ENCODE measurements at regions not wholly inside any gene's neighbourhood (a gene's known extent, or its start where the extent isn't known, plus 50 kb on each side); places are given as distances from the start of the nearest gene placed in this dataset.
"Not testable (repeated sequence)": the region's sequence is repeated elsewhere in the genome, so short reads cannot be mapped to it uniquely, and the experiment has no call there.

DNA sequence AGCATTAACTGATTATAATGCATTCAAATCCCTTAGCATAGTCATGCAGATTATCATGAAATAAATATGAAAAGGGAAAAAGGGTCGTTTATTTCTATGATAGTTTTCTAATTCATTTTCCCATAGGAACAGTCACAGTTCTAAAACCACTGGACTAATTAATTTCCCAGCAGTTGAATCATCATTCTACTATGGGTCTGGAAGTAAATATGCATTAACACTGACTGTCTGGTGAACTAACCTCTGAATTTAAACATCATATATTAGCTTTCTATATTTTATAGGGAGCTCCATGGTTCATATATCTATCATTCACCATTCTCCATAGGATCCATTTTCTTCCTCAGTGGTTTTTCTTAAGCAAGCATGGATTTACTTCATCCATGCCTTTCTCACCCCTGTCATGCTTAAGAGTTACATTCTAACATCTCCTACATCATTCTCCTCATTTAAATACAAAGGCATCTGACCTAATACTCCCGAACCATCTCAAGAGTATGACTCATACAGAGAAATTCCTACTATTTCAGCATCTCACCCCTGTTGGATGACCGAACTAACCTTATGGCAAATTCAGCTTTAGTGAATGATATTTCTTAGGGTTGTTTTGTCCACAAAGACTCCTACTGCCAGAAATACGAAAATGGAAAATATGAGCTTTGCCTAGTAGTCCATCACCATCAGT is 198.7 kb upstream of the ADAMTS3 start:
- no peak for DNase-seq

DNA sequence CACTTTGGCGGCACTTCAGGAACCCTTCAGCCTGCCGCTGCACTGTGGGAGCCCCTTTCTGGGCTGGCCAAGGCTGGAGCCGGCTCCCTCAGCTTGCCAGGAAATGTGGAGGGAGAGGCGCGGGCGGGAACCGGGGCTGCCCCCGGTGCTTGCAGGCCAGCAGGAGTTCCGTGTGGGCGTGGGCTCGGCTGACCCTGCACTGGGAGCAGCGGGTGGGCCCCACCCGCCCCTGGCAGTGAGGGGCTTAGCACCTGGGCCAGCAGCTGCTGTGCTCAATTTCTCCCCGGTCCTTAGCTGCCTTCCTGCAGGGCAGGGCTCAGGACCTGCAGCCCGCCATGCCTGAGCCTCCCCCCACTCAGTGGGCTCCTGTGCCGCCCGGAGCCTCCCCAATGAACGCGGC is 196.8 kb upstream of the ADAMTS3 start:
- DNase-seq: not testable (repeated sequence)

DNA sequence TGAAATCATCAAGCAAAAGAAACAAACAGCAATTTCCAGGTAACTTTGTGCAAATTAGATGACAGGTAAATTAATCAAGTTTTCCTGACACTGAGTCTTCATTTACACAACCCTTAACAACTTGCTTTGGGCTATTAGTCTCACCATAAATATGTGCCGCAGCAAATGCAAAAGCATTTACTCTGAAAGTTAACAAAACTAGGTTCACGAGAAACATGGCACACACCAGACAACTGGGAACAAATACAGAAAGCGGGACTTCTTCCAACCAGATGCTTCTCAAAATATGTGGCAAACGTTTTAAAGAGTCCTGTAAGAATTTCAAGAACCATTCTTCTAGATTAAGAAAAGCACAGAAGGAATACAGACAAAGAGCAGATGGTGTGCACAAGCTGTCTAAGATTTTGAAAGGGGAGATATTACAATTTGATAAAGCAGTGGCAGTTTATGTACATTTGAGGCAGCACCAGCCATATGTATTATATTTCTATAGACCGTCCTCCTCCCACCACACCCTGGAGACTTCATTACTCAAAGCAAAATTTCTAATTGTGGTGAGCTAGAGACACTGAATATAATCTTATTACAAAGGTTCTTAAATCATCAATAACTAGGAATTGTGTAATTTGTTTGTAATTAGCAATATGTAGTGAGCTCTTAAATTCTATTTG is 192.5 kb upstream of the ADAMTS3 start:
- no peak for DNase-seq

DNA sequence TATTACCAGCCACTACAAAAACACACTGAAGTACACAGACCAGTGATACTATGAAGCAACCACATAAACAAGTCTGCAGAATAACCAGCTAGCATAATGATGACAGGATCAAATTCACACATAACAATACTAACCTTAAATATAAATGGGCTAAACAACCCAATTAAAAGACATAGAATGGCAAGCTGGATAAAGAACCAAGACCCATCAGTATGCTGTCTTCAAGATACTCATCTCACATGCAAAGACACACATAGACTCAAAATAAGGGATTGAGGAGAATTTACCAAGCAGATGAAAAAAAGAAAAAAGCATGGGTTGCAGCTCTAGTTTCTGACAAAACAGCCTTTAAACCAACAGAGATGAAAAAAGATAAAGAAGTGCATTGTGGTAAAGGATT is 184.4 kb upstream of the ADAMTS3 start:
- not testable (repeated sequence) for DNase-seq

DNA sequence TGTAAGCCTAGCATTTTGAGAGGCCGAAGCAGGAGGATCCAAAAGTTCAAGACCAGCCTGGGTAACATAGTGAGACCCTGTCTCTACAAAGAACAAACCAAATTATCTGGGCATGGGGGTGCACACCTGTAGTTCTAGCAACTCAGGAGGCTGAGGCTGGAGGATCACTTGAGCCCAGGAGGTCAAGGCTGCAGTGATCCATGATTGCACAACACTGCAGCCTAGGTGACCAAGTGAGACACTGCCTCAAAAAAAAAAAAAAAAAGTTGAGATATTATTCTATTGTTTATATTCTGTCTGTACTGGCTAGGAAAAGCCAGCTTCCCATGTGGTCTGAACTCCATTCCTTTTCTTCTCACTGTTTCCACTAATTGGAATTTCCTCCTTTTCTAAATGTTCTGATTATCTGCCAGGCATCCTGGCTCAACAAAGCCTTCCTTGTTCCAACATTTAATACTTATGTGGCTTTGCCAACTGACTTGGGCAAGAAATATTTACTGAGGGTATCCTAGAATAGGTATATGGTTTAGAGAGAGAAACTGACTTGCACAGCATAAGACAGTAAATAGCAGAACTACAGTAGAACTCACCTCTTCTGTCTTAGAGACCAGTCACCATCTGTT is 175.2 kb upstream of the ADAMTS3 start:
- no peak for DNase-seq

DNA sequence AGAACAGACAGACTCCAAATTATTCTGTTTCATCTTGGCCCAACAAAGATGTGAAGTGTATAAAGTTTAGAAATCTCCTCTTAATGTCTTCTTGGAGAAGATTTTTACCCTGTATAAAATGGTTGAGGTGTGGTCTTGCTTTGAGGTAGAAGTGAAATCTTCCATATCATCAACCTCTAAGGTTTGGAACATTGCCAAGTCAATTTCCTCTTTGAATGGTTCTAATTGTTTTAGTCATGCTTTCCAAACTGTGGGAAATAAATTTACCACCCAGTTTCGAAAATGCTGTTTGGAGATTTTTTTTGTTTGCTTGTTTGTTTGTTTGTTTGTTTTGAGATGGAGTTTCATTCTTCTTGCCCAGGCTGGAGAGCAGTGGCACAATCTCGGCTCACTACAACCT is 174.1 kb upstream of the ADAMTS3 start:
- no peak for DNase-seq

DNA sequence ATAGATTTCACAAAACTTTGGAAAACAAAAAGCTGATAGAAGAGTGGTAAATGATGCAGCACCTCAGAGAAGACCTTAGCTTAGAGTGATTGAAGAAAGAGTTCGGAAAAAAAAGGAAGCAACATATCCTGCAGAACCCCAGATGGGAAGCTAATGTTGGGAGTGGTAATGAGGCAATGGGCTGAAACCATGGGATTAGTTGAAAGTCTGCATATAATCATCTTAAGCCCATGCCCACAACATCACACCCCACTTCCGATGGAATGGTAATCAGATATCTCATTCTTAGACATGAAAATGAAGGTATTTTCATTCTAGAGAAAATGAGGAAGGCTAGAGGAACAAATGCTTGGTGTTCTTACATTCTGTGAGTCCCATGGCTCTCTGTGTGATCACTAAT is 146.3 kb upstream of the ADAMTS3 start:
- no peak for DNase-seq

DNA sequence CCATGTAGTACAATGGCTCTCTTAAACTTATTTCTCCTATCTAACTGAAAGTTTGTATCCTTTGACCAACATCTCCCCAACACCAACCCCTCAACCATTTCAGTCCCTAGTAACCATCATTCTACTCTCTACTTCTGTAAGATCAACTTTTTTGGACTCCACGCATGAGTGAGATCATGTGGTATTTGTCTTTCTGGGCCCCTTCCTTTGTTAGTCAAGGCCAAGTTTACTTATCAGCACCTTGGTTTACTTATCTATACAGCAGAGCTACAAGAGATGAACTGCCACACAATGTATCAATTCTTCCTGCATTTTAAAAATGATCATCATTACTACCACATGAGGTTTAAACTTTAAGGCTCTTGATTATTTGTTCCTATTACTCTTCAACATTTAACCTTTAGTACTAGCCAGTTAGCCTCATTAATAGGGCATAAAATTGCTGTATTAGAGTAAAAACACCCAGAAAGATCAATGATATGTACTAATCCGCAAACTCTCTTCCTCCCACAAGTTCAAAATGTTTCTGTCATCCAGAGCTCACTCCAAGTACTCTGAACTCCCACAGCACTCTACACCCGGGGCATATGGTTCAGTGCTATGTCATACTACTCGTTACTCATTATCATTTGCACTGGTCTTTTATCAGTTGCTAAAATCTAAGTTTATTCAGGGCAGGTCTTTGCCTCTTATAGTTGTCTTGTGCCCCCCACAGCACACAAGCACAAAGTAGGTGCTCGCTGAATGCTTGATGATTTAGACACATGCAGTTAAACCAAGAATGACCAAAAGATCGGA is 145.7 kb upstream of the ADAMTS3 start:
- no peak for DNase-seq

DNA sequence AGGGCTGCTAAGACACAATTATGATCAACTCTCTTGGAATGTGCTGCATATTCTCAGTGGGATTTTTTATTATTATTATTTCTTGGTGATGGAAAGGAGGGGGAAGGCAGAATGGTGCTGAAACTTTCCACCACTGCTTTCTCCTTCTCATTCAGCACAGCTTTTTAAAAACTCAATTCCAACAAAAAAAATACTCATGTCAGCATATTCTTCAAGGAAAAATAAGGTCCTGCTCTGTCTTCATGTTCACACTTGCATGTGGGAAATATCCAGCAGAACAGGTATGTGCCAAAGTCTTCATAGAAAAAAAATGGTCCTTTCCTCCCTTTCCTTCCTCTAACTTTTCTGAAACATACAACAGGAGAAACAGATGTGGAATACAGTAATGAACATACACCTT is 144.0 kb upstream of the ADAMTS3 start:
- no peak for DNase-seq

DNA sequence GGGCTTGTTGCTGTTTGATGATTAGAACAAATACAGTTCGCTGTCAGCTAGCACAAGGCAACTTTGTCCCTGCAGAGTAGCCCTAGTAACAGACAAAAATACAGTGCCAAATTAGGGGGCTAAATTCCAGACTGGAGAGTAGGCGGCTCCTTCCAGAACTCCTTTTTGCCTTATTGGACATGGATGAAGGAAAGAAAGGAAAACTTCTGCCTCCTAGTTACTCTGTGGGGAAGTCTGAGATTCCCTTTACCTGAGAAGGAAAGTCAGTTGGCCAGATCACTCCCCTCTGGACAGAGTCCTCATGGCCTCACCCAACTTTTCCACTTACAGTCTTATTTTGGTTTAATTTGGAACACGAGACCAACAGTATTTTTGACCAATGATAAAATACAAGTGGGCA is 140.5 kb upstream of the ADAMTS3 start:
- DNase-seq: no peak

DNA sequence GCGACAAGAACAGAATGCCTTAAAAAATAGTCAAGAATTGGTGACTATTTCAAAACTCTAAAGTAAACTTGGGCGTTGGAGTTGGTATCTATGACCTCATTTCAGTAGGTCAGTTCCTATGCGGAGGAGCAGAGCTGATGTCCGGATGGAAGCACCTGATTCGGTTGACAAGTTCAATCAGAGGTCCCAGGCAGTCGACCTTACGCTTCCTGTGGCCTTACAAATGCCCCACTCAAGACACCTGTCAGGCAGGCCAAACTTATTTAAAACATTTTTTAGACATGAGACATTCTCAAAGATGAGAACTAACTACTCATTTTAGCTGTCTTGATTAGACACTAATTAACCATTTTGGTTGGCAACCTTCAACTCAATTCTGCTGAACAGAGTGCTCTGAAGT is 137.7 kb upstream of the ADAMTS3 start:
- DNase-seq: no peak

DNA sequence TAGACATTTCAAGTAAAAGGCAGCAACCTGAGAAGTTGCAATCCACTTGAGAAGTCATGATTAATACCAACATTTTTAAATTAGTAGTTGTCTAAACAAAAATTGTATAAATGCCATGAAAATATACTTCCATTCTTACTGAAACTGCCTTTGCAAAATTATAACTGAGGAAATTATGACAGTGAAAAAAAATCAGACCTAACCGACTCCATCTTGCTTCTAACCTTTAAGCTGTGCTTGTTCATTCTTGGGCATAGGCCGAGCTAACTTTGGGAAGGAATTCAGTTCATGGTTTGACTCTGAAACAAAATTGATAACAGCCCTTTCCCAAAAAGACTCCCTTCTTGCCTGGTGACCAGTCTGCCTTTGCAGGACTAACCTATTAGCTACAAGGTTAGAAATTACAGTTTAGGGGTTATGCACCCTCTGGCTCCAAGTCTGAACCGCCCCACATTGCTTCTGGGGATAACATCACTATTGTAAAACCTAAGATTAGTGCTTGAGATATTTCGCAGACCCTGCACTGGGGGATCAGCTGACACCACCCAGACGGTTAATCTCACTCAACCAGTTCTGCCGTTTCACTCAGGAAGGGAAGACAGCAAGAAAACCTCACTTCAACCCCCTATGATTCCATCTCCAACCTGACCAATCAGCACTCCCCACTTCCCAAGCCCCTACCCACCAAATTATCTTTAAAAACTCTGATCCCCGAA is 136.1 kb upstream of the ADAMTS3 start:
- DNase-seq: not testable (repeated sequence)

DNA sequence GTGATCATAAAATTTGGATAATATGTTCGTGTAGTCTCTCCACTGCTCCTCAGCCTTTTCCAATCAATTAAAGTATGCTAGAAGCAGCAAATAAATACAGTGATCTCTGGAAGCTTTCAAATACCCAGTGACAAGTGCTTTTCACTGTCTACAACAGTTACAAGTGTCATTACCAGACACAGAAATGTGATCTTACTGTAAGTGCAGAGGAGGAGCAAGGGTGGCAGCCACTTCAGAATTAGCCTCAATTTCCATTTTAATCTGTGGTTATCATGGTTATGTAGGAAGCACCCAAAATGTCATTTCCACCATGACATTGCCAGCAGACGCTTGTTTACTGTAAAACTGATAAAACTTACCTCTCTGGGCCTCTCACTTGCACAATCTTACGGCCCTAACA is 133.9 kb upstream of the ADAMTS3 start:
- no peak for DNase-seq

DNA sequence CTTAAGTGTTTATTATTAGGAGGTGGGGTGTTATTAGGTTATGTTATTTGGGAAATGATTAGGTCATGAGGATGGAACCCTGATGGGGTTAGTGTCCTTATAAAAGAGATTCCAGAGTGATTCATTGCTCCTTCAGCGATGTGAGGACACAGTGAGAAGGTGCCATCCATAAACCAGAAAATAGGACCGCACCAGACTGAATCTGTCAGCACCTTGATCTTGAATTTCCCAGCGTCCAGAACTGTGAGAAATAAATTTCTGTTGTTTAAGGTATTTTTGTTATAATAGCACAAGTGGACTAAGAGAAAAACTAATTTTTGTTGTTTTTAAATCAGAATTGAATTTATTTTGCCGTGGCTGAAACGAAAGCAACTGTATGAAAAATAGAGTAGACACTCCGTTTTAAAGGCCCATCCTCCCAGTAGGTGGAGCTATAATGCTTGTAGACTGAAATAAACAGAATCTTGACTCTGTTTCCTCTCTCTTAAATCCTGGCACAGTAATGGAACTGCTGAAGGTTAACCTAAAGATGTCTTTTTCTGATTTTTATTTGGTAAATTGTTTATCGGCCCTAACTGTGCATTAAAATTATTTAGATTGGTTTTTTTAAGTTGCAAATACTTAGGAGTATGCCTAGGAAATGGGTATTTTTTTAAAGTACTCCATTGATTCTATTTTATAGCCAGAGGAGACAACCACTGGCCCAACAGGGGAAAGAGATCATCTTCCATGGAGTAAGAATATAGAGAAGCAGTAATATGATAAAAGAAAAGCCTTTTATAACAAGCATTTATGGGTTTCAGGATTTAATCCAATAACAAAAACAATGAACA is 133.2 kb upstream of the ADAMTS3 start:
- DNase-seq: peak; percentile 17

DNA sequence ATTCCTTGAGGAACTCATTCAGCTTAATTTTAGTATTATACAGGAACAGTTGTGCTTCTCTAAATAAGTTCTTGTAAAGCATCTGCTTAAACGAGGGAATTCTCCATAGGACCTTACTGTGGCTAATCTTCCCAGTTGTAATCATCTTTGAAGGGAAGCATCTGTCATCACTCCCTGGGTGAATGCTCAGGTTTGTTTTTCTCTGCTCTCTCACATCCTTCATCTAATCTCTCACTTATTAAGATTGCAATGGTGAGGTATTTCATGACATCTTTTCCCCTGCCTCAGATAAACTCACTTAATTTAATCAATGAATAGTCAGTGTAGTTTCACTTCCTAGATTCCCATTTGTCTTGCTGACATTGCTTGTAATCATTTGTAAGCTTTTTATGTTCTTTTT is 121.8 kb upstream of the ADAMTS3 start:
- no peak for DNase-seq

DNA sequence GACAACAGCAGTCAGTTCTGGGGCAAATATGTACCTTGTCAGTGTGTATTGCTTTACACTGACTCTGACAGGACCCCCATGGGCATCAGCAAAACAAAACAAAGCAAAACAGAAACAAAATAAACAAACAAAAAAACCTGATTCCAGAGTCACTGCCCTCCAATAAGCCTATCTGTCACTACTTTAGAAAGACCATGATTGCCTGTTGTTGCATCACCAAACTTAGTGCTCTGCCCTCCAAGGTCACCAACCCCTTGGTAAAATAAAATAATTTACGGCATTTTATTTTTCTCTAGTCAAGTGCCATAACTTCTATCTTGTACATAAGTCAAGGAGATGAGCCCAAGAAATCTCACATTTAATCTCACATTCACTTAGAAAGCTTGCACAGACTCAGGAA is 120.9 kb upstream of the ADAMTS3 start:
- no peak for DNase-seq

DNA sequence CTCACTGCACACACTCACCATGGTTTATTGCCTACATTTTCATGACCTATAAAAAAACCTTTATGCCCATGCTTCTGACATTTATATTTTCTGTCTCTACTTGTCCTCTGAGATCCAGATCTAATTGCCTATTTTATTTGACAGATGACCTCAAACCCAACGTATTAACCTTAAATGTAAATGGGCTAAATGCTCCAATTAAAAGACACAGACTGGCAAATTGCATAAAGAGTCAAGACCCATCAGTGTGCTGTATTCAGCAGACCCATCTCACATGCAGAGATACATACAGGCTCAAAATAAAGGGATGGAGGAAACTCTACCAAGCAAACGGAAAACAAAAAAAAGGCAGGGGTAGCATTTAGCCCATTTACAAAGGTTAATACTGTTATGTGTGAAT is 117.4 kb upstream of the ADAMTS3 start:
- DNase-seq: not testable (repeated sequence)

DNA sequence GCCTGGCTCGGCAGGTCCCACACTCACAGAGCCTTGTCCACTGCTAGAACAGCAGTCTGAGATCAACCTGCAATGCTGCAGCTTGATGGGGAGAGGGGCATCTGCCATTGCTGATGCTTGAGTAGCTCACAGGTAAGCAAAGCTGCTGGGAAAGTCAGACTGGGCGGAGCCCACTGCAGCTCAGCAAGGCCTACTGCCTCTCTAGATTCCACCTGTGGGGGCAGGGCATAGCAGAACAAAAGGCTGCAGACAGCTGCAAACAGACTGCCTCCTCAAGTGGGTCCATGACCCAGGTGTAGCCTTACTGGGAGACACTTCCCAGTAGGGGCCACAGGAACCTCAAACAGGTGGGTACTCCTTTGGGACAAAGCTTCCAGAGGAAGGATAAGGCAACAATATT is 110.6 kb upstream of the ADAMTS3 start:
- no peak for DNase-seq

DNA sequence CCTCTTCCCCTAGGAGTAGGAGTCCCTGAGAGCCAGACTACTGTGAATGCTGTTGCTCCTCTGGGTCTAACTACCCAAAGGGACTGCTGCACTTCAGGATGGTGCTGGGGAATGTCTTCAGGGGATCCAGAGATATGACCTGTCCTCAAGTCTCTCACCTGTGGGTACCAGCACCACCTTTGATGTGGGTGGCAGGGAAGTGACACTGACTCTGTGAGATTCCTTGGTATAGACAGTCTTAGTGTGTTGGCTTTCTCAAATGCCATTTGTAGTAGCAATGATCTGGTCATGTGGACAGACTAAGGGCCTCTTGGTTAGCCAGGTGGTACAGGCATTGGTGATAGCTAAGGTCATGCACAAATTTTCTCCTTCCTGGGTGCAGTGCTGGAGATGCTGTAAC is 108.9 kb upstream of the ADAMTS3 start:
- no peak for DNase-seq

DNA sequence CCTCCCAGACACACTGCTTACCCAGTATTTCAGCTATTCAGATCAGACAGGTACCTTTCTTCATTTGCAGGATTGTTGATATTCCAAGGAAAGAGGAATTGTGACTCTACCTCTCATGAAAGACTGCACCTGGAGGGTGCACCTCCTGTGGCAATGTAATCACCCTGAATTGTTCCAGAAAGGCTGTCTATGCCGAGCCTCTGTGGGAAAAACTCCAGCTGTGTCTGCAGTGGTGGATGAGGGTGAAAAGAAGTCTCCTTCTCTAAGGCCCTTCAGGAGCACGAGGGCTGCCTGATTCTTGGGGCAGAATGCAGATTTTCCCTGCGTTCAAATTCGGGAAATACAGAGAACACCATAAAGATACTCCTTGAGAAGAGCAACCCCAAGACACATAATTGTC is 108.2 kb upstream of the ADAMTS3 start:
- no peak for DNase-seq

DNA sequence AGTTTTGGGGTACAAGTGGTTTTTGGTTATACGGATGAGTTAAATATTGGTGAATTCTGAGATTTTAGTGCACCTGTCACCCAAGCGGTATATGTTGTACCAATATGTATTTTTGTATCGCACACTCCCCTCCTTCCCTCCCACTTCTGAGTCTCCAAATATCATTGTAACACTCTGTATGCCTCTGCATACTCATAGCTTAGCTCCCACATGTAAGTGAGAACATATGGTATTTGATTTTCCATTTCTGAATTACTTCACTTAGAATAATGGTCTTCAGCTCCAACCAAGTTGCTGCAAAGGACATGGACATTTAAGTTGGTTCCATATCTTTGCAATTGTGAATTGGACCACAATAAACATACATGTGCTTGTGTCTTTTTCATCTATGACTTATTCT is 103.0 kb upstream of the ADAMTS3 start:
- no peak for DNase-seq

DNA sequence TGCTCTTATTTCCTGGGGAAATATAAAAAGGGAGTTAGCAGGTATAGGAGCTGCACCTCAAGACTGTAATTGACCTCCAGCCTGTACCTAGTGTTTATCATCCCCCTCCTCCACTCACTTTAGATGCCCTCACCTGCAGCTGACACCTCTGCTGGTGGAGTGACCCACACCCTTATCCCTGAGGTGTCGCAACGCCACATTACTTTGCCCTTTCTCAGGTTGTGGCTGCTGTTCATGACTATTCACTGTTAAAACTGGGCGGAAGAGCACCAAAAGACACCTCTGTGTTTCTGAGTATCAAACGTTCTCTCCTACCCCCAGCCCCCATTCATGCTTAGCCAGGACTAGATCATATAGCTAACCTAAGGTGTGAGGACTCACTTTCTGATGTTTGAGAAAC is 101.5 kb upstream of the ADAMTS3 start:
- no peak for DNase-seq
